OCI-LY3 (cell line): ENCODE measurements at regions not wholly inside any gene's neighbourhood (a gene's known extent, or its start where the extent isn't known, plus 50 kb on each side); places are given as distances from the start of the nearest gene placed in this dataset.
"Not testable (repeated sequence)": the region's sequence is repeated elsewhere in the genome, so short reads cannot be mapped to it uniquely, and the experiment has no call there.

Experiments used
- H2AFZ ChIP-seq: fragments of 200-600, 300-600 bp; shearing (Covaris generic); 2 replicates; pipeline ENCODE4 v1.6.0; 2014; ENCODE audit warnings: antibody characterized with exemption, low read depth, low read length
- H3K27ac ChIP-seq: fragments of 200-600, 300-600 bp; sonication (generic); 2 replicates; pipeline ENCODE4 v1.5.1; 2014; ENCODE audit warnings: mild to moderate bottlenecking, low read length, moderate library complexity, mixed read lengths
- H3K27me3 ChIP-seq: fragments of 200-600, 300-600 bp; sonication (generic); 2 replicates; pipeline ENCODE4 v1.6.1; 2014; ENCODE audit warnings: low read depth, low read length, mixed read lengths
- H3K36me3 ChIP-seq: fragments of 200-600, 300-600 bp; sonication (generic); replicated peaks from 2 replicates; pipeline ENCODE3; 2014; ENCODE audit warnings: low read depth, low read length, mixed read lengths
- H3K4me1 ChIP-seq: fragments of 300-600, 200-600 bp; sonication (generic); 2 replicates; pipeline ENCODE4 v1.6.1; 2014; ENCODE audit warnings: low read length, mixed read lengths
- H3K4me2 ChIP-seq: fragments of 200-600, 300-600 bp; sonication (generic); 2 replicates; pipeline ENCODE4 v1.6.1; 2014; ENCODE audit warnings: low read length, mixed read lengths
- H3K4me3 ChIP-seq: fragments of 300-600, 200-600 bp; sonication (generic); 2 replicates; pipeline ENCODE4 v1.5.1; 2014; ENCODE audit warnings: antibody characterized with exemption, mild to moderate bottlenecking, low read length, moderate library complexity
- H3K79me2 ChIP-seq: fragments of 300-600, 200-600 bp; shearing (Covaris generic); 2 replicates; pipeline ENCODE4 v1.6.1; 2014; ENCODE audit warnings: mild to moderate bottlenecking, low read length, mixed read lengths
- H3K9ac ChIP-seq: fragments of 300-600, 200-600 bp; shearing (Covaris generic); 2 replicates; pipeline ENCODE4 v1.6.0; 2014; ENCODE audit warnings: mild to moderate bottlenecking, low read length, moderate library complexity
- H3K9me3 ChIP-seq: fragments of 200-600, 300-600 bp; shearing (Covaris generic); 2 replicates; pipeline ENCODE4 v1.6.1; 2014; ENCODE audit warnings: low read length, mixed read lengths; ENCODE audit not compliant: insufficient read depth
- H4K20me1 ChIP-seq: fragments of 200-600, 300-600 bp; sonication (generic); 2 replicates; pipeline ENCODE4 v1.6.1; 2016; ENCODE audit warnings: low read length, mixed read lengths; ENCODE audit not compliant: insufficient read depth
- CTCF ChIP-seq: fragments of 200-600, 300-600 bp; sonication (generic); IDR thresholded peaks from 2 replicates; pipeline ENCODE4 v1.5.1; 2014; ENCODE audit warnings: antibody characterized with exemption, low read length, low read depth
- EZH2phosphoT487 ChIP-seq: fragments of 200-600 bp; shearing (Covaris generic); IDR thresholded peaks from 2 replicates; pipeline ENCODE4 v1.6.1; 2018; ENCODE audit warnings: antibody characterized with exemption, mixed run types, low read depth

GRCh38 chr7:97446361-97446760 is 285.5 kb upstream of the TAC1 start:
- H3K27ac ChIP-seq, result no peak overlapping the region
- H3K36me3 ChIP-seq, result no peaks in the 10 kb centered on the region
- H3K4me2 ChIP-seq, result no peak overlapping the region
- no peaks in the 10 kb centered on the region for H3K9me3 ChIP-seq
- H3K9ac ChIP-seq, result no peak overlapping the region
- H3K4me3 ChIP-seq, result no peak overlapping the region
- no peak overlapping the region for H2AFZ ChIP-seq
- TF ChIP-seq CTCF (no peak), EZH2phosphoT487 (no peak)
- no peaks in the 10 kb centered on the region for H4K20me1 ChIP-seq
- H3K4me1 ChIP-seq, result no peaks in the 10 kb centered on the region
- 0 out of 2 replicates have a peak, but pooled peaks cover 3% of the 10 kb centered on the region for H3K27me3 ChIP-seq
- H3K79me2 ChIP-seq, result no peaks in the 10 kb centered on the region

- H2AFZ ChIP-seq, H3K27ac ChIP-seq, H3K4me2 ChIP-seq, H4K20me1 ChIP-seq, H3K4me1 ChIP-seq, H3K79me2 ChIP-seq, H3K27me3 ChIP-seq, H3K36me3 ChIP-seq, H3K9ac ChIP-seq, H3K4me3 ChIP-seq, H3K9me3 ChIP-seq: not testable (repeated sequence)
Measured at GRCh38 chr7:97449448-97449847, 282.4 kb upstream of the TAC1 start.

GRCh38 chr7:97450516-97450915 is 281.4 kb upstream of the TAC1 start:
- no peak overlapping the region for H3K27ac ChIP-seq
- TF ChIP-seq CTCF (no peak), EZH2phosphoT487 (no peak)
- no peaks in the 10 kb centered on the region for H3K36me3 ChIP-seq
- H4K20me1 ChIP-seq, result no peaks in the 10 kb centered on the region
- H3K9ac ChIP-seq, result no peak overlapping the region
- no peak overlapping the region for H3K4me2 ChIP-seq
- H2AFZ ChIP-seq, result no peak overlapping the region
- H3K4me1 ChIP-seq, result no peaks in the 10 kb centered on the region
- H3K27me3 ChIP-seq, result 0 out of 2 replicates have a peak, but pooled peaks cover 3% of the 10 kb centered on the region
- H3K79me2 ChIP-seq, result no peaks in the 10 kb centered on the region
- no peaks in the 10 kb centered on the region for H3K9me3 ChIP-seq
- H3K4me3 ChIP-seq, result no peak overlapping the region

- H3K4me1 ChIP-seq, result no peaks in the 10 kb centered on the region
- 0 out of 2 replicates have a peak overlapping the region, but pooled peaks have one; percentile 36 for H2AFZ ChIP-seq
- H3K9ac ChIP-seq, result no peak overlapping the region
- H3K4me2 ChIP-seq, result no peak overlapping the region
- H3K79me2 ChIP-seq, result no peaks in the 10 kb centered on the region
- TF ChIP-seq CTCF (no peak), EZH2phosphoT487 (no peak)
- no peaks in the 10 kb centered on the region for H3K9me3 ChIP-seq
- H3K36me3 ChIP-seq, result no peaks in the 10 kb centered on the region
- no peaks in the 10 kb centered on the region for H3K27me3 ChIP-seq
- no peak overlapping the region for H3K27ac ChIP-seq
- H3K4me3 ChIP-seq, result no peak overlapping the region
- no peaks in the 10 kb centered on the region for H4K20me1 ChIP-seq
Measured at GRCh38 chr7:97454636-97455035, 277.2 kb upstream of the TAC1 start.

GRCh38 chr7:97457054-97457453 is 274.8 kb upstream of the TAC1 start:
- Histone ChIP-seq H3K36me3 (peaks cover 3% of the 10 kb centered on the region), H4K20me1 (no peaks in the 10 kb centered on the region), H3K27ac (no peak overlapping the region), H3K27me3 (no peaks in the 10 kb centered on the region), H3K4me1 (no peaks in the 10 kb centered on the region), H3K9me3 (peaks cover 9% of the 10 kb centered on the region), H3K79me2 (no peaks in the 10 kb centered on the region), H3K4me2 (no peak overlapping the region), H2AFZ (no peak overlapping the region), H3K4me3 (no peak overlapping the region), H3K9ac (no peak overlapping the region)
- TF ChIP-seq EZH2phosphoT487 (no peak), CTCF (no peak)
